ENCODE measurements at regions not wholly inside any gene's neighbourhood (a gene's known extent, or its start where the extent isn't known, plus 50 kb on each side); places are given as distances from the start of the nearest gene placed in this dataset.

GRCh38 chr9:12394105-12394504, 299.1 kb upstream of the TYRP1 start:
- TF ChIP-seq CTCF (IDR thresholded peaks at IDR 0.05; ENCODE audit: extremely low read depth, low read depth, low read length): no peak
- no peak for DNase-seq (ENCODE audit: insufficient read length, low spot score, missing footprints)
- no peaks in the 10 kb centered on the region for H3K9me3 ChIP-seq (ENCODE audit: low read depth, low read length)
- no peaks in the 10 kb centered on the region for H3K27me3 ChIP-seq (ENCODE audit: insufficient read depth, low read length)
- no peaks in the 10 kb centered on the region for H3K4me1 ChIP-seq (ENCODE audit: insufficient read depth, low read length)
- no peak overlapping the region for H3K4me2 ChIP-seq (ENCODE audit: insufficient read depth, low read length)
- H3K4me3 ChIP-seq (ENCODE audit: insufficient read depth, low read length): no peak overlapping the region
- H3K27ac ChIP-seq (ENCODE audit: low read depth, low read length): no peak overlapping the region
- no peaks in the 10 kb centered on the region for H4K20me1 ChIP-seq (ENCODE audit: insufficient read depth, low read length)
- no peak overlapping the region for H2AFZ ChIP-seq (ENCODE audit: low read length)
- no peaks in the 10 kb centered on the region for H3K36me3 ChIP-seq (ENCODE audit: insufficient read depth, low read length)
- H3K79me2 ChIP-seq (ENCODE audit: insufficient read depth, low read length): no peaks in the 10 kb centered on the region

GRCh38 chr9:12403721-12404120, 289.5 kb upstream of the TYRP1 start:
- no peak for DNase-seq (ENCODE audit: insufficient read length, low spot score, missing footprints)
- Histone ChIP-seq H3K4me2 (ENCODE audit: insufficient read depth, low read length) (no peak overlapping the region), H3K4me1 (ENCODE audit: insufficient read depth, low read length) (no peaks in the 10 kb centered on the region), H3K4me3 (ENCODE audit: insufficient read depth, low read length) (no peak overlapping the region), H3K27me3 (ENCODE audit: insufficient read depth, low read length) (no peaks in the 10 kb centered on the region), H2AFZ (ENCODE audit: low read length) (no peak overlapping the region), H3K27ac (ENCODE audit: low read depth, low read length) (no peak overlapping the region), H3K79me2 (ENCODE audit: insufficient read depth, low read length) (no peaks in the 10 kb centered on the region), H3K36me3 (ENCODE audit: insufficient read depth, low read length) (no peaks in the 10 kb centered on the region), H4K20me1 (ENCODE audit: insufficient read depth, low read length) (no peaks in the 10 kb centered on the region), H3K9me3 (ENCODE audit: low read depth, low read length) (peaks cover 3% of the 10 kb centered on the region)
- TF ChIP-seq CTCF (IDR thresholded peaks at IDR 0.05; ENCODE audit: extremely low read depth, low read depth, low read length): no peak

GRCh38 chr9:12413986-12414385, 279.2 kb upstream of the TYRP1 start:
- no peak for TF ChIP-seq CTCF (IDR thresholded peaks at IDR 0.05; ENCODE audit: extremely low read depth, low read depth, low read length)
- DNase-seq (ENCODE audit: insufficient read length, low spot score, missing footprints): peak; percentile 10
- Histone ChIP-seq H3K4me1 (ENCODE audit: insufficient read depth, low read length) (no peaks in the 10 kb centered on the region), H3K79me2 (ENCODE audit: insufficient read depth, low read length) (no peaks in the 10 kb centered on the region), H3K4me2 (ENCODE audit: insufficient read depth, low read length) (no peak overlapping the region), H3K27me3 (ENCODE audit: insufficient read depth, low read length) (no peaks in the 10 kb centered on the region), H3K4me3 (ENCODE audit: insufficient read depth, low read length) (no peak overlapping the region), H4K20me1 (ENCODE audit: insufficient read depth, low read length) (no peaks in the 10 kb centered on the region), H3K27ac (ENCODE audit: low read depth, low read length) (no peak overlapping the region), H3K9me3 (ENCODE audit: low read depth, low read length) (peaks cover 4% of the 10 kb centered on the region), H3K36me3 (ENCODE audit: insufficient read depth, low read length) (no peaks in the 10 kb centered on the region), H2AFZ (ENCODE audit: low read length) (no peak overlapping the region)

- Histone ChIP-seq H3K4me1 (ENCODE audit: insufficient read depth, low read length) (no peaks in the 10 kb centered on the region), H3K36me3 (ENCODE audit: insufficient read depth, low read length) (no peaks in the 10 kb centered on the region), H3K4me3 (ENCODE audit: insufficient read depth, low read length) (no peak overlapping the region), H3K79me2 (ENCODE audit: insufficient read depth, low read length) (no peaks in the 10 kb centered on the region), H3K27ac (ENCODE audit: low read depth, low read length) (no peak overlapping the region), H2AFZ (ENCODE audit: low read length) (no peak overlapping the region), H3K27me3 (ENCODE audit: insufficient read depth, low read length) (no peaks in the 10 kb centered on the region), H3K9me3 (ENCODE audit: low read depth, low read length) (peaks cover 4% of the 10 kb centered on the region), H4K20me1 (ENCODE audit: insufficient read depth, low read length) (no peaks in the 10 kb centered on the region), H3K4me2 (ENCODE audit: insufficient read depth, low read length) (no peak overlapping the region)
- no peak for DNase-seq (ENCODE audit: insufficient read length, low spot score, missing footprints)
- no peak for TF ChIP-seq CTCF (IDR thresholded peaks at IDR 0.05; ENCODE audit: extremely low read depth, low read depth, low read length)
Observed at GRCh38 chr9:12414514-12414913, 278.7 kb upstream of the TYRP1 start.

All from osteoblast (primary cell).